T-helper 9 cell (primary cell): ENCODE measurements at regions not wholly inside any gene's neighbourhood (a gene's known extent, or its start where the extent isn't known, plus 50 kb on each side); places are given as distances from the start of the nearest gene placed in this dataset.

Experiments used
- DNase-seq: peaks from one replicate; pipeline ENCODE4 v3.0.0-alpha.2; 2020

- DNase-seq = no peak
These were observed 201.8 kb downstream of the DHX35 start for GRCh38 chr20:39163993-39164392.

- DNase-seq = no peak
These were observed 199.8 kb downstream of the DHX35 start for GRCh38 chr20:39161900-39162299.

GRCh38 chr20:39155971-39156370, 193.8 kb downstream of the DHX35 start:
- DNase-seq = no peak

GRCh38 chr20:39152742-39153141, 190.6 kb downstream of the DHX35 start:
- no peak for DNase-seq

- DNase-seq = no peak
These were observed 190.0 kb downstream of the DHX35 start for GRCh38 chr20:39152126-39152525.

GRCh38 chr20:39150501-39150900, 188.4 kb downstream of the DHX35 start:
- DNase-seq = no peak

- DNase-seq = no peak
These were observed 184.2 kb downstream of the DHX35 start for GRCh38 chr20:39146394-39146793.

GRCh38 chr20:39145921-39146320, 183.8 kb downstream of the DHX35 start:
- no peak for DNase-seq

GRCh38 chr20:39144757-39145156, 182.6 kb downstream of the DHX35 start:
- no peak for DNase-seq

- no peak for DNase-seq
These were observed 180.4 kb downstream of the DHX35 start for GRCh38 chr20:39142407-39143096.

GRCh38 chr20:39137299-39137698, 175.2 kb downstream of the DHX35 start:
- no peak for DNase-seq

- DNase-seq = no peak
These were observed 174.7 kb downstream of the DHX35 start for GRCh38 chr20:39136798-39137197.

- no peak for DNase-seq
These were observed 173.9 kb downstream of the DHX35 start for GRCh38 chr20:39135885-39136544.

GRCh38 chr20:39133201-39133600, 171.1 kb downstream of the DHX35 start:
- no peak for DNase-seq

GRCh38 chr20:39132511-39132910, 170.4 kb downstream of the DHX35 start:
- no peak for DNase-seq

- no peak for DNase-seq
These were observed 169.9 kb downstream of the DHX35 start for GRCh38 chr20:39132093-39132492.

GRCh38 chr20:39130627-39131026, 168.5 kb downstream of the DHX35 start:
- no peak for DNase-seq

GRCh38 chr20:39129523-39129922, 167.4 kb downstream of the DHX35 start:
- DNase-seq = no peak

GRCh38 chr20:39124064-39124463, 161.9 kb downstream of the DHX35 start:
- no peak for DNase-seq

GRCh38 chr20:39123185-39123557, 161.0 kb downstream of the DHX35 start:
- no peak for DNase-seq

GRCh38 chr20:39117491-39117890, 155.3 kb downstream of the DHX35 start:
- DNase-seq = no peak

- no peak for DNase-seq
These were observed 153.9 kb downstream of the DHX35 start for GRCh38 chr20:39116020-39116419.

GRCh38 chr20:39112178-39112743, 150.1 kb downstream of the DHX35 start:
- DNase-seq = no peak
